Calu3 (cell line): ENCODE measurements at regions not wholly inside any gene's neighbourhood (a gene's known extent, or its start where the extent isn't known, plus 50 kb on each side); places are given as distances from the start of the nearest gene placed in this dataset.

Experiments used
- BruUV-seq: library from RNA; stranded (reverse); fragments of 400-500 nt; replicated peaks from 2 replicates; lab custom pipeline; 2021; lab: Mats Ljungman, UMichigan
- CTCF ChIA-PET: fragments of 300-600 bp; sonication (Branson Sonifier 250); formaldehyde crosslinking; loops from one replicate; lab custom pipeline; 2022; ENCODE audit warnings: antibody characterized with exemption; lab: Charles Lee
- DNase-seq: peaks from one replicate; pipeline ENCODE4 v3.0.0; 2022
- H3K27ac Mint-ChIP-seq: one replicate; pipeline ENCODE4 v1.8.0; 2022; ENCODE audit warnings: mixed read lengths; ENCODE audit not compliant: unreplicated experiment
- H3K27me3 Mint-ChIP-seq: one replicate; pipeline ENCODE4 v1.8.0; 2022; ENCODE audit warnings: mixed read lengths; ENCODE audit not compliant: unreplicated experiment
- H3K36me3 Mint-ChIP-seq: one replicate; pipeline ENCODE4 v1.8.0; 2022; ENCODE audit warnings: mild to moderate bottlenecking, moderate library complexity, mixed read lengths; ENCODE audit not compliant: insufficient read depth, unreplicated experiment
- H3K4me1 Mint-ChIP-seq: one replicate; pipeline ENCODE4 v1.8.0; 2022; ENCODE audit warnings: mild to moderate bottlenecking, low read depth, mixed read lengths; ENCODE audit not compliant: unreplicated experiment
- H3K4me3 Mint-ChIP-seq: one replicate; pipeline ENCODE4 v1.8.0; 2022; ENCODE audit warnings: mild to moderate bottlenecking, low read depth, moderate library complexity, mixed read lengths; ENCODE audit not compliant: unreplicated experiment
- H3K9me3 Mint-ChIP-seq: one replicate; pipeline ENCODE4 v1.8.0; 2022; ENCODE audit warnings: low read depth, mixed read lengths; ENCODE audit not compliant: unreplicated experiment
- CTCF ChIP-seq: fragments of 200-600 bp; IDR thresholded peaks from one replicate; pipeline ENCODE4 v1.8.0; 2022; ENCODE audit warnings: antibody characterized with exemption; ENCODE audit not compliant: unreplicated experiment
- intact Hi-C: fragments of 100-400 bp; cut with micrococcal nuclease; formaldehyde crosslinking; loops from one replicate; pipeline ENCODE4 v1.10.0; 2022; ENCODE audit not compliant: unreplicated experiment

GRCh38 chr9:27726244-27727081 lies 153.2 kb upstream of the C9orf72 start:
- Mint-ChIP-seq H3K4me3 (no peak overlapping the region), H3K36me3 (no peaks in the 10 kb centered on the region), H3K9me3 (no peaks in the 10 kb centered on the region), H3K27me3 (peaks cover 11% of the 10 kb centered on the region), H3K27ac (no peak overlapping the region), H3K4me1 (no peaks in the 10 kb centered on the region)
- CTCF ChIA-PET = interaction anchor here (2.4 kb wide), 1 partner anchor 347 kb away, joined by 8 read pairs; no protein-coding TSS in a partner anchor
- intact Hi-C loops = loop anchor here (1.0 to 2.0 kb wide), 3 partner anchors 160 to 393 kb away; no protein-coding TSS in a partner anchor
- TF ChIP-seq CTCF = peak; percentile 60
- peak; percentile 54 for DNase-seq
- no TSS peak for BruUV-seq

- no peaks in the 10 kb centered on the region for H3K36me3 Mint-ChIP-seq
- peaks cover 3% of the 10 kb centered on the region for H3K9me3 Mint-ChIP-seq
- TF ChIP-seq CTCF = no peak
- DNase-seq = no peak
- BruUV-seq = no TSS peak
- H3K4me3 Mint-ChIP-seq = no peak overlapping the region
- H3K27me3 Mint-ChIP-seq = peaks cover 53% of the 10 kb centered on the region
- CTCF ChIA-PET = no interaction called here
- H3K27ac Mint-ChIP-seq = no peak overlapping the region
- intact Hi-C loops = loop anchor here (10.0 kb wide), 1 partner anchor 222 kb away; no protein-coding TSS in a partner anchor
- no peaks in the 10 kb centered on the region for H3K4me1 Mint-ChIP-seq
Measured at GRCh38 chr9:27732494-27732893, 159.2 kb upstream of the C9orf72 start.

- no TSS peak for BruUV-seq
- DNase-seq = no peak
- Mint-ChIP-seq H3K27me3 (no peaks in the 10 kb centered on the region), H3K36me3 (no peaks in the 10 kb centered on the region), H3K4me3 (no peak overlapping the region), H3K9me3 (no peaks in the 10 kb centered on the region), H3K4me1 (no peaks in the 10 kb centered on the region), H3K27ac (no peak overlapping the region)
- CTCF ChIA-PET = no interaction called here
- intact Hi-C loops = no loop called here
- TF ChIP-seq CTCF = no peak
Measured at GRCh38 chr9:27743490-27743889, 170.2 kb upstream of the C9orf72 start.

GRCh38 chr9:27747450-27747849 lies 174.2 kb upstream of the C9orf72 start:
- CTCF ChIA-PET = no interaction called here
- no peak overlapping the region for H3K4me3 Mint-ChIP-seq
- no peaks in the 10 kb centered on the region for H3K27me3 Mint-ChIP-seq

More at GRCh38 chr9:27747450-27747849, 174.2 kb upstream of the C9orf72 start:
- H3K9me3 Mint-ChIP-seq = no peaks in the 10 kb centered on the region
- H3K27ac Mint-ChIP-seq = no peak overlapping the region
- no peaks in the 10 kb centered on the region for H3K36me3 Mint-ChIP-seq
- intact Hi-C loops = no loop called here
- BruUV-seq = no TSS peak
- DNase-seq = no peak
- H3K4me1 Mint-ChIP-seq = no peaks in the 10 kb centered on the region
- TF ChIP-seq CTCF = no peak
